ENCODE measurements at regions not wholly inside any gene's neighbourhood (a gene's known extent, or its start where the extent isn't known, plus 50 kb on each side); places are given as distances from the start of the nearest gene placed in this dataset.

DNA sequence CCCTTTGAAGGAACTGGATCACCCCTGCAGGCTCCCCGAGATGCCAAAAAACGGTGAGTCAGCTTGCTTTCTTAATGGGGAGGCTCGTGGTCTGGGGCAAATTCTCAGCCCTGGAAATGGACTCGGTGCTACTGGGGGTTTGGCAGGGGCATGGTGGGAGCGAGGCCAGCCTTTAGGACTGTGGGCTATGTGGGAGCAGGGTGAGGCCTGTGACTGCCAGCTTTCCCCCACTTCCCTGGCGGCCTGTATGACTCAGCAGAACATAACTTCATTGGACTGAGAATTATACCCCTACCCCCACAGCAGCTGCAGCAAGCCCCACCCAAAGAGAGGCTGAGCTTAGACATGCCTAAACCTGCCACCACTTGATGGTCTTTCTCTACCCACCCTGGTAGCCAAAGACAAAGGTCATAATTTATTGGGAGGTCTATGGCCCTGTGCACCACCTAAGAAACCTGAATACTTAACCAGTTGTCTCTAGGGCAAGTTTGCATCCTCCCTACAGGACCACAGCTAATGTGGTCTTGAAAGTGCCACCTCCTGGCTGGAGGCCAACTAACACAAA, 325.3 kb downstream of the TLE1 start:
- TF ChIP-seq POLR2A (IDR thresholded peaks at IDR 0.05), result no peak
- TF ChIP-seq, protein P1, sequence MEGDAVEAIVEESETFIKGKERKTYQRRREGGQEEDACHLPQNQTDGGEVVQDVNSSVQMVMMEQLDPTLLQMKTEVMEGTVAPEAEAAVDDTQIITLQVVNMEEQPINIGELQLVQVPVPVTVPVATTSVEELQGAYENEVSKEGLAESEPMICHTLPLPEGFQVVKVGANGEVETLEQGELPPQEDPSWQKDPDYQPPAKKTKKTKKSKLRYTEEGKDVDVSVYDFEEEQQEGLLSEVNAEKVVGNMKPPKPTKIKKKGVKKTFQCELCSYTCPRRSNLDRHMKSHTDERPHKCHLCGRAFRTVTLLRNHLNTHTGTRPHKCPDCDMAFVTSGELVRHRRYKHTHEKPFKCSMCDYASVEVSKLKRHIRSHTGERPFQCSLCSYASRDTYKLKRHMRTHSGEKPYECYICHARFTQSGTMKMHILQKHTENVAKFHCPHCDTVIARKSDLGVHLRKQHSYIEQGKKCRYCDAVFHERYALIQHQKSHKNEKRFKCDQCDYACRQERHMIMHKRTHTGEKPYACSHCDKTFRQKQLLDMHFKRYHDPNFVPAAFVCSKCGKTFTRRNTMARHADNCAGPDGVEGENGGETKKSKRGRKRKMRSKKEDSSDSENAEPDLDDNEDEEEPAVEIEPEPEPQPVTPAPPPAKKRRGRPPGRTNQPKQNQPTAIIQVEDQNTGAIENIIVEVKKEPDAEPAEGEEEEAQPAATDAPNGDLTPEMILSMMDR (IDR thresholded peaks at IDR 0.05), result no peak

All from body of pancreas (tissue), 4 donors.